WTC11 (cell line): ENCODE measurements at regions not wholly inside any gene's neighbourhood (a gene's known extent, or its start where the extent isn't known, plus 50 kb on each side); places are given as distances from the start of the nearest gene placed in this dataset.

Experiments used
- ATAC-seq: fragments of 200-7000 bp; cut with Tn5 transposase; 2 replicates; pipeline ENCODE4 v1.10.0; 2021; ENCODE audit warnings: mild to moderate bottlenecking, moderate library complexity
- CTCF ChIA-PET: fragments of 300-600 bp; sonication (Branson Sonifier 250); formaldehyde crosslinking; loops from one replicate; lab custom pipeline; 2021; ENCODE audit warnings: antibody characterized with exemption; lab: Charles Lee
- POLR2A ChIA-PET: fragments of 350-600 bp; sonication (Branson Sonifier 250); formaldehyde crosslinking; loops from one replicate; lab custom pipeline; 2021; ENCODE audit warnings: antibody characterized with exemption; lab: Charles Lee
- DNase-seq: peaks from one replicate; pipeline ENCODE4 v3.0.0; 2021; ENCODE audit warnings: low spot score
- H3K27ac Mint-ChIP-seq: 2 replicates; pipeline ENCODE4 v1.8.0; 2021; ENCODE audit warnings: mixed read lengths
- H3K27me3 Mint-ChIP-seq: 2 replicates; pipeline ENCODE4 v1.8.0; 2021; ENCODE audit warnings: low read depth, mild to moderate bottlenecking, moderate library complexity, mixed read lengths
- H3K36me3 Mint-ChIP-seq: 2 replicates; pipeline ENCODE4 v1.8.0; 2021; ENCODE audit warnings: mixed read lengths
- H3K4me1 Mint-ChIP-seq: 2 replicates; pipeline ENCODE4 v1.8.0; 2022; ENCODE audit warnings: mixed read lengths
- H3K4me3 Mint-ChIP-seq: 2 replicates; pipeline ENCODE4 v1.8.0; 2021; ENCODE audit warnings: mild to moderate bottlenecking, moderate library complexity, mixed read lengths
- H3K9me3 Mint-ChIP-seq: 2 replicates; pipeline ENCODE4 v1.8.0; 2021; ENCODE audit warnings: mixed read lengths
- ATF1 ChIP-seq: sonication (generic); formaldehyde crosslinking; IDR thresholded peaks from 2 replicates; pipeline ENCODE4 v1.8.1; 2023; ENCODE audit warnings: mild to moderate bottlenecking, moderate library complexity, missing genetic modification reagents
- E2F5 ChIP-seq: sonication (generic); formaldehyde crosslinking; IDR thresholded peaks from 2 replicates; pipeline ENCODE4 v1.8.1; 2022; ENCODE audit warnings: mild to moderate bottlenecking, moderate library complexity, missing genetic modification reagents
- ELF4 ChIP-seq: sonication (generic); formaldehyde crosslinking; IDR thresholded peaks from 2 replicates; pipeline ENCODE4 v1.8.1; 2022; ENCODE audit warnings: low read depth, mild to moderate bottlenecking, moderate library complexity, missing genetic modification reagents
- FOXP1 ChIP-seq: sonication (generic); formaldehyde crosslinking; IDR thresholded peaks from 2 replicates; pipeline ENCODE4 v1.8.0; 2022; ENCODE audit warnings: missing genetic modification reagents, mild to moderate bottlenecking, moderate library complexity, borderline replicate concordance
- JAZF1 ChIP-seq: fragments of 250-450 bp; sonication (Bioruptor Pico); IDR thresholded peaks from 2 replicates; pipeline ENCODE4 v1.9.0; 2021; ENCODE audit warnings: moderate library complexity, mild to moderate bottlenecking, inconsistent platforms
- MXD4 ChIP-seq: fragments of 250-450 bp; sonication (Bioruptor Pico); IDR thresholded peaks from 2 replicates; pipeline ENCODE4 v1.8.0; 2021; ENCODE audit warnings: mild to moderate bottlenecking, moderate library complexity, borderline replicate concordance
- MYBL2 ChIP-seq: sonication (generic); formaldehyde crosslinking; IDR thresholded peaks from 2 replicates; pipeline ENCODE4 v1.8.1; 2023; ENCODE audit warnings: mild to moderate bottlenecking, moderate library complexity, missing genetic modification reagents
- NFATC4 ChIP-seq: fragments of 250-450 bp; sonication (Bioruptor Pico); IDR thresholded peaks from 2 replicates; pipeline ENCODE4 v1.9.0; 2021; ENCODE audit warnings: mild to moderate bottlenecking
- NR3C1 ChIP-seq: sonication (generic); formaldehyde crosslinking; conservative IDR thresholded peaks from 2 replicates; pipeline ENCODE4 v1.8.1; 2023; ENCODE audit warnings: low read depth, mild to moderate bottlenecking, missing genetic modification reagents
- RORB ChIP-seq: fragments of 250-450 bp; sonication (Bioruptor Pico); IDR thresholded peaks from 2 replicates; pipeline ENCODE4 v1.9.0; 2021; ENCODE audit warnings: mild to moderate bottlenecking
- SP1 ChIP-seq: sonication (generic); formaldehyde crosslinking; conservative IDR thresholded peaks from 2 replicates; pipeline ENCODE4 v1.8.1; 2022; ENCODE audit warnings: missing genetic modification reagents
- TEAD1 ChIP-seq: sonication (generic); formaldehyde crosslinking; IDR thresholded peaks from 2 replicates; pipeline ENCODE4 v1.8.0; 2022; ENCODE audit warnings: mild to moderate bottlenecking, missing genetic modification reagents
- TP53 ChIP-seq: sonication (generic); formaldehyde crosslinking; IDR thresholded peaks from 2 replicates; pipeline ENCODE4 v1.8.1; 2023; ENCODE audit warnings: mild to moderate bottlenecking, missing genetic modification reagents
- ZNF121 ChIP-seq: sonication (generic); formaldehyde crosslinking; IDR thresholded peaks from 2 replicates; pipeline ENCODE4 v1.8.0; 2023; ENCODE audit warnings: missing genetic modification reagents
- ZNF263 ChIP-seq: sonication (generic); formaldehyde crosslinking; IDR thresholded peaks from 2 replicates; pipeline ENCODE4 v1.8.1; 2022; ENCODE audit warnings: low read depth, mild to moderate bottlenecking, moderate library complexity, missing genetic modification reagents
- ZNF396 ChIP-seq: fragments of 250-450 bp; sonication (Bioruptor Pico); IDR thresholded peaks from 2 replicates; pipeline ENCODE4 v1.8.0; 2021; ENCODE audit warnings: mild to moderate bottlenecking, moderate library complexity, borderline replicate concordance
- TF ChIP-seq, protein P1 (sequence below): sonication (generic); formaldehyde crosslinking; IDR thresholded peaks from 2 replicates; pipeline ENCODE4 v1.8.0; 2022; ENCODE audit warnings: mild to moderate bottlenecking, missing genetic modification reagents
- TF ChIP-seq, protein P2 (sequence below): fragments of 250-450 bp; sonication (Bioruptor Pico); IDR thresholded peaks from 2 replicates; pipeline ENCODE4 v2.1.2; 2022; ENCODE audit warnings: mild to moderate bottlenecking, moderate library complexity
- TF ChIP-seq, protein P3 (sequence below): sonication (generic); formaldehyde crosslinking; IDR thresholded peaks from 2 replicates; pipeline ENCODE4 v1.8.0; 2023; ENCODE audit warnings: missing genetic modification reagents, mild to moderate bottlenecking, borderline replicate concordance
- TF ChIP-seq, protein P4 (sequence below): sonication (generic); formaldehyde crosslinking; IDR thresholded peaks from 2 replicates; pipeline ENCODE4 v1.8.0; 2023; ENCODE audit warnings: missing genetic modification reagents
- TF ChIP-seq, protein P5 (sequence below): fragments of 250-450 bp; sonication (Bioruptor Pico); IDR thresholded peaks from 2 replicates; pipeline ENCODE4 v1.8.0; 2021; ENCODE audit warnings: mild to moderate bottlenecking

- TF ChIP-seq, protein P1, sequence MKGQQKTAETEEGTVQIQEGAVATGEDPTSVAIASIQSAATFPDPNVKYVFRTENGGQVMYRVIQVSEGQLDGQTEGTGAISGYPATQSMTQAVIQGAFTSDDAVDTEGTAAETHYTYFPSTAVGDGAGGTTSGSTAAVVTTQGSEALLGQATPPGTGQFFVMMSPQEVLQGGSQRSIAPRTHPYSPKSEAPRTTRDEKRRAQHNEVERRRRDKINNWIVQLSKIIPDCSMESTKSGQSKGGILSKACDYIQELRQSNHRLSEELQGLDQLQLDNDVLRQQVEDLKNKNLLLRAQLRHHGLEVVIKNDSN (CRISPR knock-in tag) = no peak
- TF ChIP-seq FOXP1 (CRISPR knock-in tag) = no peak
Measured at GRCh38 chr7:115429918-115430317, 508.0 kb downstream of the MDFIC start (continued).

GRCh38 chr7:115417662-115418061 is 495.8 kb downstream of the MDFIC start:
- Mint-ChIP-seq H3K9me3 (peaks cover 9% of the 10 kb centered on the region), H3K36me3 (no peaks in the 10 kb centered on the region), H3K4me3 (no peak overlapping the region), H3K27me3 (no peaks in the 10 kb centered on the region), H3K4me1 (no peaks in the 10 kb centered on the region), H3K27ac (no peak overlapping the region)
- no peak for TF ChIP-seq MXD4 (CRISPR knock-in tag)
- TF ChIP-seq JAZF1 (CRISPR knock-in tag) = no peak
- no peak for TF ChIP-seq ZNF396
- no peak for TF ChIP-seq RORB (CRISPR knock-in tag)
- no peak for TF ChIP-seq SP1
- peak; percentile 93 for ATAC-seq
- CTCF ChIA-PET = no interaction called here
- POLR2A ChIA-PET = no interaction called here
- DNase-seq = peak; percentile 16

GRCh38 chr7:115410972-115411686 is 489.2 kb downstream of the MDFIC start:
- POLR2A ChIA-PET = no interaction called here
- ATAC-seq (no peak), DNase-seq (no peak)
- peak overlapping the region; percentile 88 for H3K27ac Mint-ChIP-seq
- peaks cover 5% of the 10 kb centered on the region for H3K36me3 Mint-ChIP-seq
- H3K9me3 Mint-ChIP-seq = peaks cover 22% of the 10 kb centered on the region
- TF ChIP-seq NR3C1 (CRISPR knock-in tag) = no peak
- TF ChIP-seq, protein P2, sequence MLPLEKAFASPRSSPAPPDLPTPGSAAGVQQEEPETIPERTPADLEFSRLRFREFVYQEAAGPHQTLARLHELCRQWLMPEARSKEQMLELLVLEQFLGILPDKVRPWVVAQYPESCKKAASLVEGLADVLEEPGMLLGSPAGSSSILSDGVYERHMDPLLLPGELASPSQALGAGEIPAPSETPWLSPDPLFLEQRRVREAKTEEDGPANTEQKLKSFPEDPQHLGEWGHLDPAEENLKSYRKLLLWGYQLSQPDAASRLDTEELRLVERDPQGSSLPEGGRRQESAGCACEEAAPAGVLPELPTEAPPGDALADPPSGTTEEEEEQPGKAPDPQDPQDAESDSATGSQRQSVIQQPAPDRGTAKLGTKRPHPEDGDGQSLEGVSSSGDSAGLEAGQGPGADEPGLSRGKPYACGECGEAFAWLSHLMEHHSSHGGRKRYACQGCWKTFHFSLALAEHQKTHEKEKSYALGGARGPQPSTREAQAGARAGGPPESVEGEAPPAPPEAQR (CRISPR knock-in tag) = no peak
- no peak for TF ChIP-seq MYBL2 (CRISPR knock-in tag)
- TF ChIP-seq, protein P3, sequence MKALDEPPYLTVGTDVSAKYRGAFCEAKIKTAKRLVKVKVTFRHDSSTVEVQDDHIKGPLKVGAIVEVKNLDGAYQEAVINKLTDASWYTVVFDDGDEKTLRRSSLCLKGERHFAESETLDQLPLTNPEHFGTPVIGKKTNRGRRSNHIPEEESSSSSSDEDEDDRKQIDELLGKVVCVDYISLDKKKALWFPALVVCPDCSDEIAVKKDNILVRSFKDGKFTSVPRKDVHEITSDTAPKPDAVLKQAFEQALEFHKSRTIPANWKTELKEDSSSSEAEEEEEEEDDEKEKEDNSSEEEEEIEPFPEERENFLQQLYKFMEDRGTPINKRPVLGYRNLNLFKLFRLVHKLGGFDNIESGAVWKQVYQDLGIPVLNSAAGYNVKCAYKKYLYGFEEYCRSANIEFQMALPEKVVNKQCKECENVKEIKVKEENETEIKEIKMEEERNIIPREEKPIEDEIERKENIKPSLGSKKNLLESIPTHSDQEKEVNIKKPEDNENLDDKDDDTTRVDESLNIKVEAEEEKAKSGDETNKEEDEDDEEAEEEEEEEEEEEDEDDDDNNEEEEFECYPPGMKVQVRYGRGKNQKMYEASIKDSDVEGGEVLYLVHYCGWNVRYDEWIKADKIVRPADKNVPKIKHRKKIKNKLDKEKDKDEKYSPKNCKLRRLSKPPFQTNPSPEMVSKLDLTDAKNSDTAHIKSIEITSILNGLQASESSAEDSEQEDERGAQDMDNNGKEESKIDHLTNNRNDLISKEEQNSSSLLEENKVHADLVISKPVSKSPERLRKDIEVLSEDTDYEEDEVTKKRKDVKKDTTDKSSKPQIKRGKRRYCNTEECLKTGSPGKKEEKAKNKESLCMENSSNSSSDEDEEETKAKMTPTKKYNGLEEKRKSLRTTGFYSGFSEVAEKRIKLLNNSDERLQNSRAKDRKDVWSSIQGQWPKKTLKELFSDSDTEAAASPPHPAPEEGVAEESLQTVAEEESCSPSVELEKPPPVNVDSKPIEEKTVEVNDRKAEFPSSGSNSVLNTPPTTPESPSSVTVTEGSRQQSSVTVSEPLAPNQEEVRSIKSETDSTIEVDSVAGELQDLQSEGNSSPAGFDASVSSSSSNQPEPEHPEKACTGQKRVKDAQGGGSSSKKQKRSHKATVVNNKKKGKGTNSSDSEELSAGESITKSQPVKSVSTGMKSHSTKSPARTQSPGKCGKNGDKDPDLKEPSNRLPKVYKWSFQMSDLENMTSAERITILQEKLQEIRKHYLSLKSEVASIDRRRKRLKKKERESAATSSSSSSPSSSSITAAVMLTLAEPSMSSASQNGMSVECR (CRISPR knock-in tag) = no peak
- H3K27me3 Mint-ChIP-seq = no peaks in the 10 kb centered on the region
- peaks cover 34% of the 10 kb centered on the region for H3K4me1 Mint-ChIP-seq
- CTCF ChIA-PET = interaction anchor here (0.7 kb wide), 1 partner anchor 440 kb away, joined by 3 read pairs; no protein-coding TSS in a partner anchor
- H3K4me3 Mint-ChIP-seq = no peak overlapping the region

DNA sequence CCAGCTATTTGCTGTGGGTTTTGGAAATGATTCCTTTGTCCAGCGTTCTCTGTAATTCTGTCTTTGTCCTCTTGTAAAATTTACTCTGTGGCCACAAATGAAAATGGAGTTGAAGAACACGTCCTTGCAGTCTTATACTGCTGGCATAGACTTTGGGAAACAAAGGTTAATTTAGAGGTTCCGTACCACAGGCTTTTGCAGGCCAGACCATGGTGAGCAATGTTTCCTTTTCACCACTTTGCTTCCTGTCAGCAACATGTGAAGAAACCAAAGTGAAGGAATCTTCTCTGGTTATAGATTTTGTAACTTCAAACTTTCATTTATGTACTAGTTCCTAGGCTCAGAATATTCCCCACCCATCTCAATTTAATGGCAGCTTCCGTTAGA is 488.5 kb downstream of the MDFIC start:
- H3K9me3 Mint-ChIP-seq = peaks cover 18% of the 10 kb centered on the region
- POLR2A ChIA-PET = no interaction called here
- peaks cover 34% of the 10 kb centered on the region for H3K4me1 Mint-ChIP-seq
- ATAC-seq (no peak), DNase-seq (no peak)
- no peak overlapping the region for H3K27ac Mint-ChIP-seq
- no peak overlapping the region for H3K4me3 Mint-ChIP-seq
- no peaks in the 10 kb centered on the region for H3K27me3 Mint-ChIP-seq
- CTCF ChIA-PET = no interaction called here
- H3K36me3 Mint-ChIP-seq = peaks cover 5% of the 10 kb centered on the region
- TF ChIP-seq NFATC4 (CRISPR knock-in tag) (no peak), TEAD1 (no peak), E2F5 (CRISPR knock-in tag) (no peak), NR3C1 (CRISPR knock-in tag) (no peak), ZNF263 (CRISPR knock-in tag) (no peak), MXD4 (CRISPR knock-in tag) (no peak), ELF4 (CRISPR knock-in tag) (no peak), ZNF121 (CRISPR knock-in tag) (no peak), TP53 (CRISPR knock-in tag) (no peak), ATF1 (CRISPR knock-in tag) (no peak), JAZF1 (CRISPR knock-in tag) (no peak)
- TF ChIP-seq, protein P4, sequence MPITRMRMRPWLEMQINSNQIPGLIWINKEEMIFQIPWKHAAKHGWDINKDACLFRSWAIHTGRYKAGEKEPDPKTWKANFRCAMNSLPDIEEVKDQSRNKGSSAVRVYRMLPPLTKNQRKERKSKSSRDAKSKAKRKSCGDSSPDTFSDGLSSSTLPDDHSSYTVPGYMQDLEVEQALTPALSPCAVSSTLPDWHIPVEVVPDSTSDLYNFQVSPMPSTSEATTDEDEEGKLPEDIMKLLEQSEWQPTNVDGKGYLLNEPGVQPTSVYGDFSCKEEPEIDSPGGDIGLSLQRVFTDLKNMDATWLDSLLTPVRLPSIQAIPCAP (CRISPR knock-in tag) = no peak
- TF ChIP-seq, protein P5, sequence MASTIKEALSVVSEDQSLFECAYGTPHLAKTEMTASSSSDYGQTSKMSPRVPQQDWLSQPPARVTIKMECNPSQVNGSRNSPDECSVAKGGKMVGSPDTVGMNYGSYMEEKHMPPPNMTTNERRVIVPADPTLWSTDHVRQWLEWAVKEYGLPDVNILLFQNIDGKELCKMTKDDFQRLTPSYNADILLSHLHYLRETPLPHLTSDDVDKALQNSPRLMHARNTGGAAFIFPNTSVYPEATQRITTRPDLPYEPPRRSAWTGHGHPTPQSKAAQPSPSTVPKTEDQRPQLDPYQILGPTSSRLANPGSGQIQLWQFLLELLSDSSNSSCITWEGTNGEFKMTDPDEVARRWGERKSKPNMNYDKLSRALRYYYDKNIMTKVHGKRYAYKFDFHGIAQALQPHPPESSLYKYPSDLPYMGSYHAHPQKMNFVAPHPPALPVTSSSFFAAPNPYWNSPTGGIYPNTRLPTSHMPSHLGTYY (CRISPR knock-in tag) = no peak
